Retinal pigment epithelial cell (primary cell): ENCODE measurements at regions not wholly inside any gene's neighbourhood (a gene's known extent, or its start where the extent isn't known, plus 50 kb on each side); places are given as distances from the start of the nearest gene placed in this dataset.

Experiments
- DNase-seq: peaks from one replicate; pipeline ENCODE4 v3.0.0-alpha.2; 2010; ENCODE audit warnings: low read depth
- H3K4me3 ChIP-seq: 2 replicates; pipeline ENCODE4 v1.5.1; 2011; ENCODE audit warnings: mild to moderate bottlenecking, low read length, control low read depth, moderate library complexity
- TF ChIP-seq, protein P1 (sequence below): conservative IDR thresholded peaks from 2 replicates; pipeline ENCODE4 v1.5.1; 2011; ENCODE audit warnings: low read depth, low read length, control low read depth, inconsistent platforms

GRCh38 chr13:64202517-64202916 is 2786.9 kb upstream of the PCDH20 start:
- no peak for DNase-seq
- H3K4me3 ChIP-seq = no peak overlapping the region
- TF ChIP-seq, protein P1, sequence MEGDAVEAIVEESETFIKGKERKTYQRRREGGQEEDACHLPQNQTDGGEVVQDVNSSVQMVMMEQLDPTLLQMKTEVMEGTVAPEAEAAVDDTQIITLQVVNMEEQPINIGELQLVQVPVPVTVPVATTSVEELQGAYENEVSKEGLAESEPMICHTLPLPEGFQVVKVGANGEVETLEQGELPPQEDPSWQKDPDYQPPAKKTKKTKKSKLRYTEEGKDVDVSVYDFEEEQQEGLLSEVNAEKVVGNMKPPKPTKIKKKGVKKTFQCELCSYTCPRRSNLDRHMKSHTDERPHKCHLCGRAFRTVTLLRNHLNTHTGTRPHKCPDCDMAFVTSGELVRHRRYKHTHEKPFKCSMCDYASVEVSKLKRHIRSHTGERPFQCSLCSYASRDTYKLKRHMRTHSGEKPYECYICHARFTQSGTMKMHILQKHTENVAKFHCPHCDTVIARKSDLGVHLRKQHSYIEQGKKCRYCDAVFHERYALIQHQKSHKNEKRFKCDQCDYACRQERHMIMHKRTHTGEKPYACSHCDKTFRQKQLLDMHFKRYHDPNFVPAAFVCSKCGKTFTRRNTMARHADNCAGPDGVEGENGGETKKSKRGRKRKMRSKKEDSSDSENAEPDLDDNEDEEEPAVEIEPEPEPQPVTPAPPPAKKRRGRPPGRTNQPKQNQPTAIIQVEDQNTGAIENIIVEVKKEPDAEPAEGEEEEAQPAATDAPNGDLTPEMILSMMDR = no peak

GRCh38 chr13:64197232-64197631 is 2781.6 kb upstream of the PCDH20 start:
- DNase-seq = no peak
- TF ChIP-seq, protein P1 = no peak
- no peak overlapping the region for H3K4me3 ChIP-seq

GRCh38 chr13:64186503-64187250 is 2771.0 kb upstream of the PCDH20 start:
- DNase-seq = no peak
- TF ChIP-seq, protein P1 = no peak
- no peak overlapping the region for H3K4me3 ChIP-seq

GRCh38 chr13:64186071-64186470 is 2770.4 kb upstream of the PCDH20 start:
- no peak for DNase-seq
- TF ChIP-seq, protein P1 = no peak
- no peak overlapping the region for H3K4me3 ChIP-seq

DNA sequence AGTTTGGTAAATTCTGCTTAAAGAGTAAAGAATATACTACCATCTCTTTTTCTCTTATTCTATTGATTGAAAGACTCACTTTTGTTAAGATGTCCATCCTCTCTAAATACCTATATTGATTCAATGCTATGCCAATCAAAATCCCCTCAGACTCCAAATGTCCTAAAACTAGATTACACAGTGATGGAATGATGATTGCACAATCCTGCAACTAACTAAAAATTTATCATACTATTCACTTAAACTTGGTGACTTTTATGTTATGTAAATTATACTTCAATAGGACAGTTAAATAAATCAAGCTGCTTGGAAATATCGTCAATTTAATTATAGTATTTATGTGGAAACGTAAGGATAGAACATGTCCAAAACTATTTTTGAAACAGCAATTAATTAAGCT is 2765.1 kb upstream of the PCDH20 start:
- no peak for DNase-seq
- H3K4me3 ChIP-seq = no peak overlapping the region

GRCh38 chr13:64165826-64166225 is 2750.2 kb upstream of the PCDH20 start:
- no peak overlapping the region for H3K4me3 ChIP-seq
- DNase-seq = no peak

More for the DNA sequence above, 2765.1 kb upstream of the PCDH20 start:
- TF ChIP-seq, protein P1 = no peak

More at GRCh38 chr13:64165826-64166225, 2750.2 kb upstream of the PCDH20 start:
- TF ChIP-seq, protein P1 = no peak
